Medulla oblongata (tissue), 1 donor: ENCODE measurements at regions not wholly inside any gene's neighbourhood (a gene's known extent, or its start where the extent isn't known, plus 50 kb on each side); places are given as distances from the start of the nearest gene placed in this dataset.
"Not testable (repeated sequence)": the region's sequence is repeated elsewhere in the genome, so short reads cannot be mapped to it uniquely, and the experiment has no call there.

Experiments
- DNase-seq: peaks from one replicate; pipeline ENCODE4 v3.0.0-alpha.2; 2015; ENCODE audit errors: extremely low spot score

DNA sequence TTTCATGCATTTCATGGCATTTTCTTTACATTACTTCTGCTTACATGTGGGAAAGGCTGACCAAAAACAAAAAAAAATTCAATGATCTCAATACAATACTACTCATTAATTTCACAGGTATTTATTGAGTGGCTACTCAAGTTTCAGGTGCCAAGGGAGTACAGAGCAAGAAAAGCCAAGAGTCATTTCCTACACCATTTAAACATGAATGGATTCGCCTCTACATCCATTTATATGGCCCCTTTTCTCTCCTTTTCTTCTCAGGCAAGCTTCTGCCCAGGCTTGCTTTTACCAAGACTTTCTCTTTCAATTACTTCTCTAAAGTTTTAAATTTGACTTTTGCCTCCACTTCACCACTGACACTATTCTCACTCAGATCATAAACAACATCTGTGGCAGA, 1603.1 kb upstream of the CELF4 start:
- DNase-seq = no peak

DNA sequence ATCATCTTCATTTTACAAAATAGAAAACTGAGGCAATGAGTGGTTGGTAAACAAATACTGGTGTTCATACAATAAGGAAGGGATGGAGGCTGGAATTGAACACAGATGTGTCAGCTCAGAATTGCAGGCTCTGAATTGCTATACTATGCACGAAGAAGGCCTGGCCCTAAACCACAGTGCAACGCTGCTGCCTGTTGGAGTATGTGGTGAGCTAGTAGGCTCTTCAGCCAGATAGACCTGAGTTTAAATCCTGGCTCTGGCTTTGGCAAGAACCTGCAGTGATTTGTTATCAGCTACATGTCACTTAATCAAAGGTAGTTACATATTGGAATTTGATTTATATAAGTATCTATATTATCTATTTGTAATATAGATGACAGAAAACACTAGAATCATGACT, 1602.4 kb upstream of the CELF4 start:
- DNase-seq = no peak

DNA sequence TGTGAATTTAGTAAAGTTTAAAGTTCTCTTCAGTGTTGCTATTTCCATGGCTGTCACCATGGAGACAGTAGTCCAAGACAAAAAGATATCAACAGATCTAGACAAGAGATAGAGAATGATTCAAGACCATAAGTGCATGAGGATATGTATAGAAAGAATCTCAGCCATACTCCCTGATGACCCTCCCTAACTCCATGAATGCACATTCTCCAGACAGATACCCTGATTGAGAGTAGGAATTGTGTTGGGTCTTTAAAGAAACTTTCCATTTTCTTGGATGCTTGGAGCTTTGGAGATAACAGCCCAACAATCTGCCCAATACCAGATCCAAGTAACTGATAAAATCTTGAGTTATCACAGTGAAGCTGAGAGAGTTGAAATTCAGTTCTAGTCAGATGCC, 1601.2 kb upstream of the CELF4 start:
- DNase-seq = no peak

DNA sequence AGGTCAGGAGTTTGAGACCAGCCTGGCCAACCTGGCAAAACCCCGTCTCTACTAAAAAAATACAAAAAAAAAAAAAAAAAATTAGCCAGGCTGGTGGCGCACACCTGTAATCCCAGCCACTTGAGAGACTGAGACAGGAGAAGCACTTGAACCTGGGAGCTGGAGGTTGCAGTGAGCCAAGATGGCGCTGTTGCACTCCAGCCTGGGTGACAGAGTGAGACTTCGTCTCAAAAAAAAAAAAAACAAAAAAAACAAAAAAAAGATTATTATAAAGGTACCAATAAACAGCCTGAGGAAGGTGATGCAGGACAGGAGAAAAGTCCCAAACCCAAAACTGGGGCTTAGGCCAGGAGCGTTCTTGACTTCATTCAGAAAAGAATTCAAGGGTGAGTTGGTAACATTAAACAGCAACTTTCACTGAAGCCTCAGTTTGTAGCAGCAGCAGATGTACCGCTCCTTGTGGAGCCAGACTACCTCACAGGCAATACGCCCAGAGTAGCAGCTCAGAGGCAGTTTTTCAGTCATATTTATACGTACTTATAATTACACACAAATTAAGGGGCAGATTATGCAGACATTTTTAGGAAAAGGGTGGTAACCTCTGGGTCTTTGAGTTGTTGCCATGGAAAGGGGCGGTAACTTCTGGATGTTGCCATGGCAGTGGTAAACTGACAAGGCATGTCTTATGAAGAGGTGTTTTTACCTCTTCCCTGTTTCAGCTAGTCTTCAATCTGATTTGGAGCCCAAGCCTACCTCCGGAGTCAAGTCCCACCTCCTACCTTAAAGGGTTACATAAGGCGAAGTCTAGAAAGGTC, 1596.6 kb upstream of the CELF4 start:
- DNase-seq = no peak

DNA sequence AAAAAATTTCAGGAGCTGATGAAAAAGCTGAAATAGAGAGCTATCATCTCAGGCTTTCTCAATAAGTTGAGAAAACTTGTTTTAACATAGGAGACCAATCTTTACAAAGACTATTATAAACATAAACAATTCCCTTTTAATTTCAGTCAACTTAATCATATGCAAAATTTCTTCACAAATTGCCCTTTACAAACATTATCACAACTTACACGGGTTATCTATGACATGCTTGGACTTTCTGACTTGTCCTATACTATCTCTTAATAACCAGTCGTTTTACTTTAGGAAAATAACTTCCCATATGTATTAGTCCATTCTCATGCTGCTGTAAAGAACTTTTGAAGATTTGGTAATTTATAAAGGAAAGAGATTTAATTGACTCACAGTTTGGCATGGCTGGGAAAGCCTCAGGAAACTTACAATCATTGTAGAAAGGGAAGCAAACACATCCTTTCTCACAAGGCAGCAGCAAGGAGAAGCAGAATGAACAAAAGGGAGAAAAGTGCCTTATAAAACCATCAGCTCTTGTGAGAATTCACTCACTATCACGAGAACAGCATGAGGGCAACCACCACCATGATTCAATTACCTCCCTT, 1583.7 kb upstream of the CELF4 start:
- no peak for DNase-seq

DNA sequence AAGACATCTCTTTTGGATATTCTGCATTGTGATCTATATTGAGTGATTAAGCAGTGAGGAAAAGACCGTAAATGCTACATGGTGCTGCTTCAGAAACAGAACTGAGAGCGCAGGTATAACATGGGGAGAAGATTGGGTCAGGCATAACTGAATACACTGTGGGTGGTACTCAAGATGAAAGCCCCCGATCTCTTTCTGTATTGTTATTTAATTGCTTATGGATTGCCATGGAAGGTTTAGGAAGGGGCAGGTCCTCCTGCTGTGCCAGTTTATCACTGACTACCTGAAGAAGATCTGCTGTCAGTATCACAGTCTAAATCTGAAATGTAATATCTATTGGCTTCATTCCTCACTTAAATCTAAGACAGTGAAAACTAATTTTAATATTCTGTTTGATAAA, 1568.7 kb upstream of the CELF4 start:
- DNase-seq = no peak

DNA sequence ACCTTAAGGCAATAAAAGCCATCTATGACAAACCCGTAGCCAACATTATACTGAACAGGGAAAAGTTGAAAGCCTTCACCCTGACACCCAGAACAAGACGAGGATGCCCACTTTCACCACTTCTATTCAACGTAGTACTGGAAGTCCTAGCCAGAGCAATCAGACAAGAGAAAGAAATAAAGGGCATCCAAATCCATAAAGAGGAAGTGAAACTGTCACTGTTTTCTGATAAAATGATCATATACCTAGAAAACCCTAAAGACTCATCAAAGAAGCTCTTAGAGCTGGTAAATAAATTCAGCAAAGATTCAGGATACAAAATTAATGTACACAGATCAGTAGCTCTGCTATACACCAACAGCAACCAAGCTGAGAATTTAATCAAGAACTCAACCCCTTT, 1561.9 kb upstream of the CELF4 start:
- not testable (repeated sequence) for DNase-seq

DNA sequence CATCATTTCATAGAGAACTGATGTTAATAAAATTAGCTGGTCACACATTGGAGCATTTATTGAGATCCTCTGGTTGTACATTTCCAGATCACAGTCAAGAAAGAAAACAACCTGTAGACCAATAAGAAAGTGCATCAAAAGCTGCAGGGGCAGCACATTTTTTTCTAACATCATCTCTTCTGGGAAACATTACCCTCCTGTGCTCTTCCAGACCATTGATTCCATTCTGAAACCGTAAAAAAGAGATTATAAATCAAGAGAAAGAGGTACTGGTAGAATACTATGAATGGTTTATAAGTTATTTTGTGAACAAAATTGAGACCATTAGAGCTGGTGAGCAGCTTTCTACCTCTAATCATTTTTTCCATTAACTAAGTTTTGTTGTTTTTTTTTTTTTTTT, 1548.2 kb upstream of the CELF4 start:
- DNase-seq = no peak

DNA sequence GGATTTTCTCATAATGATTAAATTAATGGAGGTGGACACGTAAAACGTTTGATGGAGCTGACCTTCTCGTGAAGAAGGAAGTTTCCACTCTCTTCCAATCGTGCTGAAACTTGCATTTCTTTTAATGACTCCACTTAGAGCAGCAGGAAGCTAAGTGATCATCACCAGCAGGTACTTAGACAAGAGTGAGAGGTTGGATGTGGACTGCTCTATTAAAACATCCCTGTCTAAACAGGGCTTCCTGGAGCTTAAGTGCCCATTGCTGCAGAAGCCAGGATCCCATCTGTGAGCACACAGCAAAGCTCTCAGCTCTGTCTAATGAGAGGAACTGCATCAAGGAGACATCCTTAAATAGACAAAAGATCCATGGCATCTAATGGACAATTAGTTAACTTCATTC, 1539.5 kb upstream of the CELF4 start:
- no peak for DNase-seq

DNA sequence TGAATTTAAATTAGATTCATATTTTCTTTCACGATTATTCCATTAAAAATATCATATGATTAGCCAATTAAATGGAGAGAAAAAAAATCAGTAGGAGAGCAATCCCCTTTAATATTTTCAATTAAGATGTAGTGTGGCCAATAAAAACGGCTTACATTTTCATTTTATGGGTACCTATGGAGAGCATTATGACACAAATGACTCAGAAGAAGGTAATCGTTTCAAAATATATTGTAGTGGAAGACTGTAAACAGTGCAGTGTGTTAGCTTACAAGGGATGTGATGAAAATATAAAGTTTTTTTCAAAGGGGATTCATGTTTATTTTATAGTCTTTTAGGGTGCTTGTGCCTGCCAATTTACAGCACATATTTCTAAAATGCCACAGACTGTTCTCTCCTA, 1507.4 kb upstream of the CELF4 start:
- no peak for DNase-seq

DNA sequence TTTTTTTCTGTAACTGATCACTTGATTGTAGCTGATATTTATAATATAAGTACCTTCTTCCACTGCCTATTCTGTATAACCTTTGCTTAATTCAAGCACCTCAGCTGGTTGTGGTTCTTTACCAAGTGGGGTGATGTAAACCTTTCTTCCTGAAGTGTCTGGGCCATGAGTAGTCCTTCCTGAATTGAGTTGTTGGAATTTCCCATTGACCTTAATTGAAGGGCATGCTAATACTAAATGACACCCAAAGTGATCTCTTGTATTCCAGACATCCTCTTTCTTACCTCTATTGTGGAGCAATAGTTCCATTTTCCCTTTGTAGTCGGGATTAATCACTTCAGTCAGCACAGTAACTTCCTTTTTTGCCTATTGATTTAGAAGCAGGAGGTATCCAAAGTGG, 1496.8 kb upstream of the CELF4 start:
- DNase-seq = no peak

DNA sequence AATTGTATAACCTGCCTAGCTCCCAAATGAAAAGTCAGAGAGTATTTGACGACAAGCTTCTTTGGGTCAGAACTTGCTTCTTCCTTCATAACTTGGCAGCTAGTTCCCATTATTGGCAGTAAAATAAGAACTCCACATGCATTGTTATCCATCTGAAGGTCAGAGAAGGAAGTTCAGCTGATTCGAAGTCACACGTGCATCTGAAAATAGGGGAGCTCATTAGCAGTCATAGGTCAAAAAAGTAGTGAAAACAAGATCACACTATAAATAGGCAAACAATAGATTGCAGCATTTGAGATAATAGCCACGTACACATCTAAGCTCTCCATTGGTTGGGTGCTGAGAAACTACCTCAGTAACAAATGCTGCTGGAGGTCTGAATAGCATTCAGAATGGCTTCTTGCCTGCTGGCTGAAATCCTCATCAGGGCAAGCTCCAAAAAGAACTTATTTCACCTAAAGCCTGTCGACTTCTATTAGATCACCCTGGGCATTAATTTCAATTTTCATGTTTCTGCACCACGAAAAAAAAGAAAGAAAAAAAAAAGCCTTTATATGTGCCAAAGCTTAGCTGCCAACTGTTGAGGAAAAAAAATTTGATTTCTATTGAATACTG, 1492.9 kb upstream of the CELF4 start:
- DNase-seq = no peak

DNA sequence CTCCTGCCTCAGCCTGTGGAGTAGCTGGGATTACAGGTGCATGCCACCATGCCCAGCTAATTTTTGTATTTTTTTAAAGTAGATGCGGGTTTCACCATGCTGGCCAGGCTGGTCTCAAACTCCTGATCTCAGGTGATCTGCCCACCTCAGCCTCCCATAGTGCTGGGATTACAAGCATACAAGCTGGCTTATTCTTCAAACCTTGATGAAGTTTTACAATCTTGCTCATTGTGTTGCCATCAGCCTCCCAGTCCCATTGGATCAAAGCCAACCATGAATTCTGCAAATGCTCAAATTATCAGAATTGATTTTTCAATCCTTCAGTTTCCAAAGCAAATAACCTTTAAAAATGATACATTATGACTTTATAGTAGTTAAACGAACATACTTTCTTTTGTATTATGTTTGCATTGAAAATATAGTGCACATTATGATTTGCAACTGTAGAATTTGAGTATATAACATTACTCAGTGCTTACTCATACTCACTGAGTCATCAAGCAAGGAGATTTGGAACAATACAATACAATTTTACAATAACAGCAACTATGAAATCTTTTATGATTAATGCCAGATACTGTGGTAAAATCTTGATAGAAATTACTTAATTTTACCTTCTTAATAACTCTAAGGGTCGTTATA, 1491.9 kb upstream of the CELF4 start:
- DNase-seq = no peak

DNA sequence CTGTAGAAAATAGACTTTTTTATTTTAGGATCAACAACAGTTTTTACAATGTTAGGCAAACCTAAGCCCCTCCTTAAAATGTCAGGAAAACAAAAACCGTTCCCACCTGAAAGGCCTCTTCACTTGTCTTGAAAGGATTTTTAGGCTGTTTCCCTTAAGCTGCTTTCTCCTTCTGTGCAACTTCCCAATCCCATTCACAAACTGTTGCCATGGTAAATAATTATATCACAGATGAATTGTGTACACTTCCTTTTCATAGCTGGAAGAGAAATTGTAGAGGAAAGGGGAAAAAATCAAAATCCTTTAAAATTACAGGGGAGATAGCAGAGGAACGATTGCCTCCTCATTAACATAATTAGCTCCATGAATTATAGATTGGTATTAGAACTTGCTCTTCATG, 1488.0 kb upstream of the CELF4 start:
- no peak for DNase-seq

DNA sequence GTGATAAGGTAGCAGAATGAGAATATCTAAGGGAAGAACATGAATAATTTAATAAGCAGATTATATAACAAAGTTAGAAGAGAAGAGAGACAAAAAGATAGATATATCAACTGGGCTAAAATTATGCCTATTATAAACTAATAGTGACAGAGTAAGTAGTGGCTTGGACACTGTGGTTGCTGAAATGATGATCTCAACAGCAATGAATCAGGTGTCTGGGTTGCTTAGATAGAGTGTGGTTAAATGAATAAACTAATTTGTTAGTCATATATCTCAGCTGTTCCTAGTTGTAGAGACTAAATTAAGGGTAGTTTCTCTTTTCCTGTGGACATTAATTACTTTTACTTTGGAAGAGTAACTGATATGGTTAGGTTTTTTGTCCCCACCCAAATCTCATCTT, 1485.4 kb upstream of the CELF4 start:
- DNase-seq = no peak

DNA sequence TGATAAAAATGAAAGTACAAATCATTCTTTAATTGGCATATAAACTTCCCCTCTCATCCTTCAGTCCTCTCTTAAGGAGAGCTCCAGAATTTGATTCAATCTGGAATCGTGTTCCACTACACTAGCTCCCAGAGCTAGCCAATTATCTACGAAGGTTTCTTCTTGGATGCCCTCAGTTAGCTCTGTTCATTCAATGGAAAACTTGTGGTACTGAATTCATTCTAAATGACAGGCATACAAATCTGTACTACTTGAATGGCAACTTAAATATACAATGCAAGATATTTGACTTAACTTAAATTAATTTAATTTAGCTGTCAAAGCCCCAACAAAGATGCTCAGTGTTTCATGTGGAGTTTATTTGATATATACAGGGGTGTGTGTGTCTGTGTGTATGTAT, 1474.2 kb upstream of the CELF4 start:
- no peak for DNase-seq

DNA sequence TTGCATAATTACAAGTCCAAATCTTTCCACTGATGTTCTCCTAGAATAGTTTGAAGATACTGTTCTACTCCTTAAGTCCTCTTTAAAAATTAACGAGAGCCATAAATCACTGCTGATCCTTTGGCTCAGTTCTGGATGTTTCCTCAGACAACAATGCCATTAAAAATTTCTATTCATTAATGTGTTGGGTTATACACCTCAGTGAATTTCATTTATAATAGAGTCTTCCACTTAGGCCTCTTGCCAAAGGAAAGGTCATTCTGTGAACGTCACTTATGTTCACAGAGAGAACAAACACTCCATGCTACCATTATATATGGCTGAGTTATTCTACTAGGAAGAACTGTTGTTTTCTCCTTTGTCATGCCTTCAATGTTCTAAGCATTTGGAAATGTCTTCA, 1472.3 kb upstream of the CELF4 start:
- no peak for DNase-seq

DNA sequence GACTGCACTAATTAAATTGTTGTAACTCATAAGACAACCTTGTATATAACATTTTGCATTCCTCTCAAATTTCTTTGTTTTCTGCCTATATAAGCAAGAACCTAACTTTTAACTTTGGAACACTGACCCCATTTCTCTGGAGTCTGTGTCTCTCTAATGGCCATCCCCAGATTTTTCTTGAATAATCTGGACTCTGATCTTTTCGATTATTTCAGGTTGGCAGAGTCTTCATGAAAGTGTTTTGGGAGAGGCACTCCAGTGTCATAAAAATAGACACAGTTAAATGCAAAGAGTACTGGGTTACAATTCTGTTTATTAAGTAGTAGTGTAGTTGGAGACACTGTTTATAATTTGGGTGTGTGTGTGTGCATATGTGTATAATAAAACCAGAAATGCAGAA, 1467.7 kb upstream of the CELF4 start:
- DNase-seq = no peak

DNA sequence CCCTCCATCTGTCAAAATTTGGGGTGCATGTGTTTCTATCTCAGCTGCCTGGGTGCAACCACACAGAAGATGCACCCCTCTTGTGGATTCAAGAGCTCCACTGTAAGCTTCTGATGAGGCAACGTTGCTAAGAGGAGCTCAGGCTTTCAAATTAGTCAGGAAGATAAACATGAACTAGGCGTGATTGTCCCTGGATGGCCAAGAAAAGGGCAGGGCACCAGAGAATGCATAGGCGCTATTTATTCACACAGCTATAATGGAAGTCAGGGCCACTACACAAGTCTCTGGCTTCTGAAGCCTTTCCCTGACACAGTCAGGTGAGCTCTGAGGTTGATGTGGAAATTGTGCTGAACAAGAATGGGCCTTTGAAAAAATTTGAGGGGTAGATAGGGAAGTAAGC, 1466.0 kb upstream of the CELF4 start:
- no peak for DNase-seq

DNA sequence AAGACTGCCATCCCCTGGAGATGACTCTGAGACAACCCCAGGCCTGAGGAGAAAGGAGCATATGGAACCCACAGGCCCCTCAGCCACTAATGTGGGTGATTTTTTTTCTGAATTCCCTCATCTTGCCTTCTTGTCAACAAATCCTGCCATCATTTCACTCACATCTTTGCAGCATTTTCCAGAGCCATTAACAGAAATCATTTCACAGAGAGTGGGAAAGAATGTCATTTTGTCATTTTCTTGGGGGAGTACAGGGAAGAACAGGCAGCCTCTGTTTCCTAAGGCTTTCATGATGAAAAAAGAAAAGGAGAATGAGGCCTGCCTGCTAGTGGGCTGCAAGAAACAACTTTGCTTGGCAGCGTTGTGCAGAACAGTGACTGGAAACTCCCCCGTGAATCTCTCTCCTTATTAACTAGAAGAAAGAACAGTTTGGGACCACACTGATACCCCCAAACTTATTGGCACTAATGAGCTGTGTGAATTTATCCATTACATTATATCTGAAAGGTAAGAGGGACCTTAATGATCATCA, 1464.6 kb upstream of the CELF4 start:
- DNase-seq = no peak

DNA sequence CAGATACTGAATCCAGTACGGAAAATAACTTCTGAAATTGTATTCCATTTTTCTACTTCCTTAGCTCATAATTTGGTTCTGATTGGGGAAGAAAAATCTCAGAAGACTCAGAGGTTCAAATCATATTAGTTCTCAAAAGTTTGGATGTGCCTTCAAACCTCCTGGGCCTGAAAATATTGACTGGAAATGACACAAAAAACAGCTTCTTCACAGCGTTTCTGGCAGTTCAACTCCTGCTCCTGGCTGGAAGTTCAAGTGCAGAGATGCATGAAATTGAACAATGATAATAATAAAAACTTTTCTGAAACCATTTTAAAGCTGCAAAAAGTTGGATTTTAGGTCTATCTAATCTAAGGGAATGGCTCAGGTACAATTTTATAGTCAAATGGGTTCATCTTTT, 1459.9 kb upstream of the CELF4 start:
- no peak for DNase-seq

DNA sequence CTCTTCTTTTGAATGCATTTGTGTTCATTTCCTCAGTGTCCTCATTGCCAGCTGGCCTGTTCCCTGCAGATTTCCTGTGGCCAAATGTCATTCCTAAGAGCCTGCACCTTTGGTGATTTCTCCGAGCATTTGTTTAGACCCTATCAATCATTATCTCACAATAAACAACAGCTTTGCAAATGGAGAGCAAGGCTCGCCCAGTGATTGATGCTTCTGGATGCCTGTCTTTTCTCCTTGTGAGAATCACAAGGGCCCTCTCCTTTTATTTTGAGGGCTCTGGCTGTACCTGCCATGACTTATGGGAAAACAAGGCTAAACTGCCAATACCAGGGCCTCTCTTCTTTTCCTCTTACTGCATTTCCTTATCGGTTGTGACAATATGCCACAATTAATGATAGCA, 1454.4 kb upstream of the CELF4 start:
- no peak for DNase-seq
